Psoas muscle (tissue), 7 donors: ENCODE measurements at regions not wholly inside any gene's neighbourhood (a gene's known extent, or its start where the extent isn't known, plus 50 kb on each side); places are given as distances from the start of the nearest gene placed in this dataset.

ENCODE experiments used
- ATAC-seq, 4 donors: fragments of 200-7000 bp; cut with Tn5 transposase; one replicate each; pipeline ENCODE4 v1.9.1; 2020; ENCODE audit warnings: moderate library complexity in 3 of 4, mild to moderate bottlenecking in 2 of 4
- DNase-seq, 2 donors: peaks; one replicate each; pipeline ENCODE4 v3.0.0-alpha.2; 2020
- H3K27ac ChIP-seq: fragments of 200-600 bp; one replicate; pipeline ENCODE4 v1.8.0; 2022
- H3K27me3 ChIP-seq, 3 donors: fragments of 200-600 bp in 1 of 3; one replicate each; pipeline versions ENCODE4 v1.6.1 to v1.8.0; 2013 to 2022; ENCODE audit warnings: low read length in 2 of 3, mild to moderate bottlenecking in 2 of 3, moderate library complexity in 1 of 3; ENCODE audit not compliant: insufficient read depth in 3 of 3
- H3K36me3 ChIP-seq, 2 donors: fragments of 200-600 bp in 1 of 2; one replicate each; pipeline versions ENCODE4 v1.6.1 to v1.8.0; 2013 to 2022; ENCODE audit warnings: low read depth in 1 of 2, mild to moderate bottlenecking in 1 of 2, moderate library complexity in 1 of 2; ENCODE audit not compliant: insufficient read depth in 1 of 2
- H3K4me1 ChIP-seq: fragments of 200-600 bp; one replicate; pipeline ENCODE4 v1.8.0; 2022
- H3K4me3 ChIP-seq: fragments of 200-600 bp; one replicate; pipeline ENCODE4 v1.8.0; 2022; ENCODE audit warnings: mild to moderate bottlenecking
- H3K9me3 ChIP-seq: fragments of 200-600 bp; one replicate; pipeline ENCODE4 v1.8.0; 2022
- WGBS, 3 donors: extraction: QIAGEN DNeasy Blood & Tissue Kit; methylation state at CpG; one replicate each; pipeline versions ENCODE4 v1.1.6 to v1.1.7; 2013; 5-methylcytosine and 5-hydroxymethylcytosine counted together
- intact Hi-C, 2 donors: fragments of 100-400 bp; cut with DNase I; formaldehyde crosslinking; loops; one replicate each; pipeline versions ENCODE4 v1.11.0 to v1.14.2; 2022
- TF ChIP-seq, protein P1 (sequence below): fragments of 200-600 bp; IDR thresholded peaks from one replicate; pipeline ENCODE4 v1.8.0; 2022; ENCODE audit warnings: antibody characterized with exemption
- donor health status: healthy with polysubstance abuse.
- donor health status: DM: no; HTN: no; CAD: no; lungs with moderate emphysema.
- donor health status: Bipolar disorder and iron deficiency.
- donor health status: healthy.
- donor health status: DM: yes; HTN: yes; CAD: no.
- donor health status: DM: no; HTN: no; CAD: no.
- donor health status: DM: yes; HTN: yes; CAD: no.

DNA sequence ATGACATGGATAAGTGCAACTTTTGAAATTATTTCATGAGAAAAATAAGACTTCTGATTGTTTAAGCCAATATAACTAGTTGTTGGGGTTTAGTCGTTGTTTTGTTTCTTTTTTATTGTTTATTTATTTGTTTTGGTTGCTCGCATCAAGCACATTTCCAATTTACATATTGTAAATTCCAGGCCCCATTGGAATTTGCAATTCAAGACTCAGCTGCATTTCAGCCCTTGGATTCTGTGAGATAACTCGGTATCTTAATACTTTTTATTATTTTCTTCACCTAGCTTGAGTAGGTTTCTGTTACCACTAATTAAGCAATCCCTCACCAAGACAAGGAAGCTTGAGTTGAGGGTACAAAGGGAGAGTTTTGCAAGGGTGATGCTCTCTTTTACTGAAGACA is 318.3 kb upstream of the GATB start:
- Histone ChIP-seq H3K27ac (no peak overlapping the region), H3K4me1 (no peaks in the 10 kb centered on the region), H3K27me3 (peaks cover 0 to 3% (median 0%) of the 10 kb centered on the region in 3 donors), H3K4me3 (no peak overlapping the region), H3K36me3 (no peaks in the 10 kb centered on the region), H3K9me3 (no peaks in the 10 kb centered on the region)
- intact Hi-C loops, result no loop called here
- DNase-seq, result no peak
- TF ChIP-seq, protein P1, sequence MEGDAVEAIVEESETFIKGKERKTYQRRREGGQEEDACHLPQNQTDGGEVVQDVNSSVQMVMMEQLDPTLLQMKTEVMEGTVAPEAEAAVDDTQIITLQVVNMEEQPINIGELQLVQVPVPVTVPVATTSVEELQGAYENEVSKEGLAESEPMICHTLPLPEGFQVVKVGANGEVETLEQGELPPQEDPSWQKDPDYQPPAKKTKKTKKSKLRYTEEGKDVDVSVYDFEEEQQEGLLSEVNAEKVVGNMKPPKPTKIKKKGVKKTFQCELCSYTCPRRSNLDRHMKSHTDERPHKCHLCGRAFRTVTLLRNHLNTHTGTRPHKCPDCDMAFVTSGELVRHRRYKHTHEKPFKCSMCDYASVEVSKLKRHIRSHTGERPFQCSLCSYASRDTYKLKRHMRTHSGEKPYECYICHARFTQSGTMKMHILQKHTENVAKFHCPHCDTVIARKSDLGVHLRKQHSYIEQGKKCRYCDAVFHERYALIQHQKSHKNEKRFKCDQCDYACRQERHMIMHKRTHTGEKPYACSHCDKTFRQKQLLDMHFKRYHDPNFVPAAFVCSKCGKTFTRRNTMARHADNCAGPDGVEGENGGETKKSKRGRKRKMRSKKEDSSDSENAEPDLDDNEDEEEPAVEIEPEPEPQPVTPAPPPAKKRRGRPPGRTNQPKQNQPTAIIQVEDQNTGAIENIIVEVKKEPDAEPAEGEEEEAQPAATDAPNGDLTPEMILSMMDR, result no peak
- 84 to 94% (median 87%) methylated on average over 3 of the region's 3 CpGs for WGBS, 3 donors
- no peak for ATAC-seq

DNA sequence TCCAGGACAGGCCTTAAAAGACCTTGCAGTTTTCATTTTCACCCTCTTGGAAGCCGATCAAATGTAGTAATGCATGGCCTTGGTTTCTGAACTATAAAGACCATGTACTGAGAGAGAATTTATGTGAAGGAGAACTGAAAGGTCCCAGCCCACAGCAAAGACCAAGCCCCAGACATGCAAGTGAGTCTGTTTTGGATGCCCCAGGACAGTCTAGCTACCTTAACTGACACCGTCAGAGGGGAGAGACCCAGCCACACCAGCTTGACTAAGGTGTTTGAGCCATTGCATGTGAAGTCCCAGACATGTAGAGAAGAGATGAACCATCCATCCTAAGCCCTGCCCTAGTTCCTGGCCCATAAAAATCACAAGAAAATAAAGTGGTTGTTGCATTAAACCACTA is 316.8 kb upstream of the GATB start:
- no peak overlapping the region for H3K4me3 ChIP-seq
- intact Hi-C loops, result no loop called here
- no peak for ATAC-seq
- H3K27me3 ChIP-seq, result peaks cover 0 to 3% (median 0%) of the 10 kb centered on the region in 3 donors
- no peaks in the 10 kb centered on the region for H3K4me1 ChIP-seq
- WGBS, 3 donors, result 93 to 95% (median 94%) methylated on average over 2 of the region's 2 CpGs
- no peaks in the 10 kb centered on the region for H3K36me3 ChIP-seq
- TF ChIP-seq, protein P1, result no peak
- no peaks in the 10 kb centered on the region for H3K9me3 ChIP-seq
- DNase-seq, result no peak
- no peak overlapping the region for H3K27ac ChIP-seq

DNA sequence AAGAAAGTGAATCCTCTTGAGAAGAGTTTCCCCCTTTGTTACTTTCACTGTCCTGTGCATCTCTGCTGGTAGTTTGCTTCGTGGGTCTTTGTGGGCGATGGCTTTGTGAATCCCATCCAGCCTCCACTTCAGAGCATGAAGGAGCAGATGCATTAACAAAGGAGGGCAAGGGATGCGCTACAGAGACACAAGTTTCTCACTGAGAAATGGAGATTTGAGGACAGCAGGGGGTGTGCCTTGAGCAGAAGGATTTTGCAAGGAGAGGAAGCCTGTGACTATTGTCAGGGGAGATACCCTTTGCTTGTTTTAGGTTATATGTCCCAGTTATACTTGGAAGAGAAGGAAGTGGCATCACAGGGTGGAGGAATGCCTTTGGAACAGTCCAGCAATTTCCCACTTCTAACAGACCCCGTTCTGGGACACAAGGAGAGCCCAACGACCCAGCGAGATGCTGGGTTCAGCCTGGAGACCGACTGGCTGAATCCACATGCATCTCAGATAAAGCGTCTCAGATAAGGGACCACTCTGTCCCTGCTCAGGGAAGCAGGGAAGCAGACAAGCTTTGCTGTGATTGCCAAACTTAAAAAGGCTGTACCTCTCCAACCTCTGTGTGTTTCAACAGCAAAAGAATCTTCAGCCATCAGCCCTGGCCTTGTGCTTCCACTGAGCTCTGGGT is 314.6 kb upstream of the GATB start:
- 67 to 73% (median 68%) methylated on average over 8 of the region's 8 CpGs for WGBS, 3 donors
- H3K4me1 ChIP-seq, result no peaks in the 10 kb centered on the region
- no peak overlapping the region for H3K4me3 ChIP-seq
- H3K36me3 ChIP-seq, result no peaks in the 10 kb centered on the region
- intact Hi-C loops, result no loop called here
- TF ChIP-seq, protein P1, result no peak
- no peaks in the 10 kb centered on the region for H3K27me3 ChIP-seq
- DNase-seq (no peak), ATAC-seq (no peak)
- H3K27ac ChIP-seq, result no peak overlapping the region
- no peaks in the 10 kb centered on the region for H3K9me3 ChIP-seq

DNA sequence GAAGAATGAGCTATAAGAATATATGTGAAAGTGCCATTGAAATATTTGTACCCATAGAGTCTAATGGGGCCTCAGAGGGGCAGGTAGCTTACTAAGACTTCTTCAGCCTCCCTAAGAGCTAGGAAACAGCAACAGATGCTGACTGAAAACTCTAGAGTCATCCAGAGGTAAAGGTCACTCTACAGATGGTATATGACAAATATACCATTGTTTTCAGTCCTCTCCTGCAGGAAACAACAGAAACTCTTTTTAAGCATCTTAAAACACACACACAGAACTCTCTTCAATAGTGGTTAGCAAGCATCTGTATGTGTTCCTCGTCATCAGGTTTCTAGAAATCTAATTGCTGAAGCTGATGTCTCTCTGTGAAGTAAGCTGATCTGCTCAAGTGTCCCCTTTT is 313.8 kb upstream of the GATB start:
- H3K9me3 ChIP-seq, result no peaks in the 10 kb centered on the region
- DNase-seq (no peak), ATAC-seq (no peak)
- TF ChIP-seq, protein P1, result no peak
- H3K4me1 ChIP-seq, result no peaks in the 10 kb centered on the region
- H3K4me3 ChIP-seq, result no peak overlapping the region
- no peak overlapping the region for H3K27ac ChIP-seq
- 59 to 73% (median 62%) methylated on average over 1 of the region's 1 CpG for WGBS, 3 donors
- intact Hi-C loops, result no loop called here
- no peaks in the 10 kb centered on the region for H3K36me3 ChIP-seq
- no peaks in the 10 kb centered on the region for H3K27me3 ChIP-seq

DNA sequence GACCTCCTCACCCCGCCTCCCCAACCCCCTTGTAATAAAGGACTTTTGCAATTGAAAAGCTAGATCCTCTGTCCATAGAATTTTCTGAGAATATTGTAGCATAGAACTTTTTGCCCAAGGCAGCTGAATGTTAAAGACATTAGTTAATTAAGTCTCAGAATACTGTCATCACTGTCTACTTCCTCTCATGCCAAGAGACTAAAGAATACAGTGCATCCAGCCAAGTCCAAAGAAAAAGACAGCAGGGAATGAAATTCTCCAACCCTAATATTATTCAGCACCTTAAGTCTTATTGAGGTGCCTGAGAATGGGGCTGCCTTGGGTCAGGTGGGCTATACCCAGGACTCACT is 313.3 kb upstream of the GATB start:
- H3K36me3 ChIP-seq, result no peaks in the 10 kb centered on the region
- TF ChIP-seq, protein P1, result no peak
- ATAC-seq, result no peak

More for the DNA sequence above, 313.3 kb upstream of the GATB start:
- 56 to 60% (median 57%) methylated on average over 1 of the region's 1 CpG for WGBS, 3 donors
- Histone ChIP-seq H3K27me3 (no peaks in the 10 kb centered on the region), H3K9me3 (no peaks in the 10 kb centered on the region), H3K4me1 (no peaks in the 10 kb centered on the region), H3K27ac (no peak overlapping the region), H3K4me3 (no peak overlapping the region)
- no peak for DNase-seq
- intact Hi-C loops, result no loop called here
